K562 (cell line): ENCODE measurements at regions not wholly inside any gene's neighbourhood (a gene's known extent, or its start where the extent isn't known, plus 50 kb on each side); places are given as distances from the start of the nearest gene placed in this dataset.

Experiments
- OTX1 ChIP-seq: fragments of 450-650 bp; formaldehyde crosslinking; IDR thresholded peaks from 2 replicates; pipeline ENCODE4 v1.4.0; 2022; ENCODE audit warnings: mild to moderate bottlenecking
- POLR2G ChIP-seq: fragments of 200-400 bp; formaldehyde crosslinking; IDR thresholded peaks from 2 replicates; pipeline ENCODE4 v1.6.1; 2017; ENCODE audit warnings: low read depth, mild to moderate bottlenecking, antibody characterized with exemption, low read length, moderate library complexity
- REST ChIP-seq, 2 experiments: fragments of 450-650 bp; formaldehyde crosslinking in 1 of 2; IDR thresholded peaks; 2 replicates each; pipeline versions ENCODE4 v1.4.0 to v1.6.1; 2014 to 2020; ENCODE audit warnings: mild to moderate bottlenecking in 2 of 2, borderline replicate concordance in 1 of 2, low read depth in 1 of 2
- TCFL5 ChIP-seq: fragments of 250-450 bp; sonication (Bioruptor Pico); conservative IDR thresholded peaks from 2 replicates; pipeline ENCODE4 v1.6.1; 2021; ENCODE audit warnings: mild to moderate bottlenecking, moderate library complexity, matching md5 sums
- ZNF140 ChIP-seq: fragments of 250-450 bp; sonication (Bioruptor Pico); IDR thresholded peaks from 2 replicates; pipeline ENCODE4 v1.8.0; 2021; ENCODE audit warnings: moderate library complexity, mild to moderate bottlenecking, inconsistent platforms

GRCh38 chr10:121300723-121301122 is 297.5 kb downstream of the FGFR2 start (continued):
- TF ChIP-seq POLR2G (no peak), ZNF140 (no peak), OTX1 (CRISPR knock-in tag) (no peak), REST (IDR thresholded peaks at IDR 0.05; ENCODE audit: borderline replicate concordance) (no peak), REST (CRISPR knock-in tag; IDR thresholded peaks at IDR 0.05; ENCODE audit: low read depth) (no peak), TCFL5 (CRISPR knock-in tag) (no peak)
